HG03565 (cell line): ENCODE measurements at regions not wholly inside any gene's neighbourhood (a gene's known extent, or its start where the extent isn't known, plus 50 kb on each side); places are given as distances from the start of the nearest gene placed in this dataset.
"Not testable (repeated sequence)": the region's sequence is repeated elsewhere in the genome, so short reads cannot be mapped to it uniquely, and the experiment has no call there.

Source experiments
- ATAC-seq: cut with Tn5 transposase; IDR thresholded peaks from one replicate; pipeline ENCODE4 v1.9.1; 2021; ENCODE audit warnings: mild to moderate bottlenecking, moderate library complexity; ENCODE audit not compliant: unreplicated experiment

DNA sequence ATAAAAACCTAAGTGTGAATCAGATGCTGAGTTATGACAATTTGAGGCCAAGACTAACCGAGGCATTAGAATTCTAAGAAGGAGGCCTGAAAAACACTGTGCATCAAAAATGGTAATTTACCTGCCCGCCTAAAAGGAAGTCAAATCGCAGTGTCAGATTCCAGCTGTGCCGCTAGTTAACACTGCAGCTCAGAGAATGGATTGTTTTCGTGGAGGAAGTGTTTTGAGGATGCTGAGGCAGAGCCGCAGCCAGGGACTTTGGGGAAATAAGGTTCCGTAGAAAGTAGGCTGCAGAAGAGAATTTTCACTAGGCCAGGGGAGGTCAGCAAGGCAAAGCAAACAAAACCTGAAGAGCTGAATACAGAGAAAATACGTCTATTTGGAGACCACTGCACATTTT lies 226.4 kb upstream of the ISL1 start:
- ATAC-seq, result no peak

DNA sequence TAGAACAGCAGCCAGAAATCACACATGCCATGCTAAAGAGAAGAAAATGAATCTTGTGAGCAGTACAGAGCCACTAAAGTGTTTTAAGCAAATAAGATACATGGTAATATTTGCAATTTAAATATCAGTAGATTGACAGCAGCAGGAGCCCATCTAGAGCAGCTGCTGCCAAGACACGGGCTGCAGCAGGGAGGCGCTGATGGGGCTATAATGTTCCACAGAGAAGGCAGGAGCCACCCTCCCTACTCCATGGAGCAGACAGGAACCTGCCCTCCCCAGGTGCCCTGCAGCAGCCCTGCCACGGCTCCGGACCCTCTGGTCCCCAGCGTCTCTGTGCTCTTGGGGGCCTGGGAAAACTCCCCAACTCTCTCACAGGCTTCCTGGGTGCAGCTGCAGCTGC lies 224.1 kb upstream of the ISL1 start:
- ATAC-seq, result no peak

DNA sequence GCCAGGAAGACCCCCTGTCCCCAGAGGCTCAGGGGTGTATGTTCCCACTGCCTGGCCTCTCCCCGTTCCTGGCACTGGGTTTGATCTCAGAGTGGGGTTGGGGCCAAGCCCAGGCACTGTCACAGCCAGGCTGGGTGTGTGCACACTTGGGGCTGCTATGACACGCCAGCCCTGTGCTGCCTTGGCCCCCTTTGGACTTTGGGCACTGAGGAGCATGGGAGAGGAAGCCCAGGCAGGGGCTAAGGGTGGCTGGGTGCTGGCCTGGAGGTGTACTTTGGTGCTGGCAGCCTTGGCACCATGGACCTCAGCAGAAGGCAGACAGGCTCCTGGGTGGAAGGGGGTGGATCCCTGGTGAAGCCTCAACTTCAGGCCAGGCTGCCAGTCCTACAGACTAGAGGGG lies 223.6 kb upstream of the ISL1 start:
- no peak for ATAC-seq

- ATAC-seq, result no peak
These were observed 221.0 kb upstream of the ISL1 start for GRCh38 chr5:51162245-51162644.

DNA sequence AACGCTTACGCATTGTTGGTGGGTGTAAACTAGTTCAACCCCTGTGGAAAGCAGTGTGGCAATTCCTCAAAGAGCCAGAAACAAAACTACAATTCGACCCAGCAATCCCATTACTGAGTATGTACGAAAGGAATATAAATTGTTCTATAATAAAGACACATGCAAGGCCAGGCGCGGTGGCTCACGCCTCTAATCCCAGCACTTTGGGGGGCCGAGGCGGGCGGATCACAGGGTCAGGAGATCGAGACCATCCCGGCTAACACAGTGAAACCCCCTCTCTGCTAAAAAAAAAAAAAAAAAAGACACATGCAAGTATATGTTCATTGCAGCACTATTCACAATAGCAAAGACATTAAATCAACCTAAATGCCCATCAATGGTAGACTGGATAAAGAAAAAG lies 217.6 kb upstream of the ISL1 start:
- not testable (repeated sequence) for ATAC-seq

DNA sequence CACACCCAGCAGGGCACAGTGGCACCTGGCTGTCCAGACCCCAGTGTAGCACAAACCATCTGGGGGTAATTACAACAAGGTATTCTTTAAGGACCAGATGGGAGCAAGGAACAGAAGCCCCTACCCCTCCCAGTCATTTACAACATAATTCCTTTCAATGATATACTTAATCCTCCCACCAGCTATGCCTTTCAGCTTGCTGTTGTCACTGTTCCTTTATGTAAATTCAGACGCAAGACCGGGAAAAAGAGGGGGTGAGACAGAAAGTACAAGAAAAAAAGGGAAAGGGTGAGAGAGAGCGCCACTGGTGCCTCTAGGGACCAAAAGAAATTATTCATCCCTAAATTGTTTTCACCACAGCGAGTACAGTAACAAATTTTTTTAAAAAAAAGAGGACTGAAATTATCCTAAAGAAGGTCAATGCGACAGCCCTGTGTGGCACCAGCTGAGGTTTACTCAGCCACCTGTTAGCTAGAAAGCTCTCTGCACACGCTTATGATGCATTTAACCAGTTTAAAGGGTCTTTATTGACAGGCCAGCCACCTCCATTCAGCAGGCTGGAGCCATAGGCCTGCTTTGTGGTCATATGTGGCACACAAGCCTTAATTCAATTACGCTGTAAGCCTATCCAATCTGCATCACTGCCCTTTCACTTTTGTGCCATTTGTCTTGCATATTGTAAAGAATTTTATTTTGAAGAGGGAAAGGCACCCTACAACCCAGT lies 210.2 kb upstream of the ISL1 start:
- ATAC-seq, result no peak

DNA sequence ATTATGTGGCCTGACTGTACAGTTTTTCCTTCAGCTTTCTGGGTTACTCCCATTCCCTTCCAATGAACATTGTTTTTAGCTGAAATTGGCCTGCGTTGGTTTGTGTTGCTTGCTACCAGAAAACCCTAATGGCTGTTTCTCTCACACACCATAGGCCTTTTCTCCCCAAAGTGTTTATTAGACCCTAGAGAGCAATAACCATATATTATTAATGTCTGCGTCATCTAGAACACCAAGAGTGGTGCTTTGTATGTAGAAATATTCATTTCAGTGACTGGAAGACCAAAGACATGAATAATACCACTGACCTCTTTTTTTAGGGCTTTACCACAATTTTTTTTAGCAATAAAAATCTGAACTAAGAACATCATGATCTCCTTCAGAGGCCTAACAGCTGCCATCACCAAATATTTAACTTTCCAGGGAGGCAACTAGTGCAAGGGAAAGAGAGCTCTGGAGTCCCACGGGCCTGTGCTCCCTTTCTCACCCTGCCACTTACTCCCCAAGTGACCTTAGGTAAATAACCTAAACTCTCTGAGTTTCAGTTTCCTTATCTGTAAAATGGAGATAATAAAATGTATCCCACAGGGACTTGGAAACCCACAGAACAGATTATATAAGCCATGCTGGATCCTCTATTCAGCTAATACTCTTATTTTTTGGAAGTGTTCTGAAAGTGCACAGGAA lies 201.9 kb upstream of the ISL1 start:
- ATAC-seq, result no peak

- no peak for ATAC-seq
These were observed 197.4 kb upstream of the ISL1 start for GRCh38 chr5:51185850-51186329.

- no peak for ATAC-seq
These were observed 195.2 kb upstream of the ISL1 start for GRCh38 chr5:51188001-51188591.

DNA sequence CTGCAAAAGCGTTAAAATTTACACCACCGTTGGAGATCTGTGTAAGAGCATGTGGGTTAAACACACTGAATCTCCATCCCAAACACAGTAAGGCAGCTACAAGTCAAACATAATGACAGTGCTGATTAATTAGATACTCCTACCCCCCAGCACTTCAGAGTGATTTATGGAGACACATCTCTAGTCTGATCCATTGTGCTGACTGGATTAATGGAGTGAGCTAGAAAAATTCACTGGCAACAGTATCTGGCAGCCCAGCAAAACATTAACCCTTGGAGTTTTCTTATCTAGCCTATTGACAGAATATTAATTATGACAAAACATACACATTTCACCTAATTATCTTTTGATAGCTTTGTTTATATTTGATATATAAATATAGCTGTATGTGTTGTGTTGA lies 188.6 kb upstream of the ISL1 start:
- ATAC-seq, result no peak

GRCh38 chr5:51201024-51201423 lies 182.2 kb upstream of the ISL1 start:
- ATAC-seq, result no peak

DNA sequence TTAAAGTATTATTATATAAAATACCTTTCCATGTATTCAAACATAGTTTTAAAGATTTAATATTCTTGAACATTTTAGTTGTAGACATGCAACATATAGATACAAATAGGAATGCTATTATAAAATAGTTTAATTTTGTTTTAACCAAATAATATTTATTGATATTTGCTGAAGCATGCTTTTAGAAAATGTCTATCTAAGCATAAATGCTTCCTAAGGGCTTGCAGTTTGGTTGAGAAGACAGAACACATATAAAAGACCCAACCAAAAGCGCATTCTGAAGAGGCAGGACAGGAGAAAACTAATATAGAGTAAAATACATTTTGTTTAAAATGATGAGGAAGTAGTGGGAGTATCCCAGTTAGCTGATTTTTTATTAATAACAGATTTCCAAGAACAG lies 181.5 kb upstream of the ISL1 start:
- no peak for ATAC-seq

GRCh38 chr5:51202161-51202560 lies 181.1 kb upstream of the ISL1 start:
- ATAC-seq, result no peak

GRCh38 chr5:51203598-51203997 lies 179.7 kb upstream of the ISL1 start:
- peak; percentile 85 for ATAC-seq

GRCh38 chr5:51208296-51208695 lies 175.0 kb upstream of the ISL1 start:
- no peak for ATAC-seq

DNA sequence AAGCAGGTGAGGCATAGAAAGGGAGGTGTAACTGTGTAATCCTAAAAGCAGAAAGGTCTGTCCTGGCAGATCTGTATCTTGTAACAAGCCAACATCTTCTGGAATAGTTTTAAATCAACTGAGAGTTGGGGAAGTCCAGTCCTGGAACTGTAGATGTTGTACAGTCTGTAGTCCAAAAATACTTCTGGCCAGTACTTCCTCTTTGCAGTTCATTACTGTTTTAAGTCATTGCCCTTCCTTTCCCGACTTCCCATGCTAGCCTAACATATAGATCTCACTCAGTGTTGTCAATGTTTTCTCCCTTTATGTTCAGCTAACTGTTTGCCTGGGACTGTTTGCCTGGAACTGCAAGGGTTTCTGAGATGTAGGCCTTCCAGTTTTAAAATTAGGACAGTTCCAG lies 168.5 kb upstream of the ISL1 start:
- no peak for ATAC-seq

DNA sequence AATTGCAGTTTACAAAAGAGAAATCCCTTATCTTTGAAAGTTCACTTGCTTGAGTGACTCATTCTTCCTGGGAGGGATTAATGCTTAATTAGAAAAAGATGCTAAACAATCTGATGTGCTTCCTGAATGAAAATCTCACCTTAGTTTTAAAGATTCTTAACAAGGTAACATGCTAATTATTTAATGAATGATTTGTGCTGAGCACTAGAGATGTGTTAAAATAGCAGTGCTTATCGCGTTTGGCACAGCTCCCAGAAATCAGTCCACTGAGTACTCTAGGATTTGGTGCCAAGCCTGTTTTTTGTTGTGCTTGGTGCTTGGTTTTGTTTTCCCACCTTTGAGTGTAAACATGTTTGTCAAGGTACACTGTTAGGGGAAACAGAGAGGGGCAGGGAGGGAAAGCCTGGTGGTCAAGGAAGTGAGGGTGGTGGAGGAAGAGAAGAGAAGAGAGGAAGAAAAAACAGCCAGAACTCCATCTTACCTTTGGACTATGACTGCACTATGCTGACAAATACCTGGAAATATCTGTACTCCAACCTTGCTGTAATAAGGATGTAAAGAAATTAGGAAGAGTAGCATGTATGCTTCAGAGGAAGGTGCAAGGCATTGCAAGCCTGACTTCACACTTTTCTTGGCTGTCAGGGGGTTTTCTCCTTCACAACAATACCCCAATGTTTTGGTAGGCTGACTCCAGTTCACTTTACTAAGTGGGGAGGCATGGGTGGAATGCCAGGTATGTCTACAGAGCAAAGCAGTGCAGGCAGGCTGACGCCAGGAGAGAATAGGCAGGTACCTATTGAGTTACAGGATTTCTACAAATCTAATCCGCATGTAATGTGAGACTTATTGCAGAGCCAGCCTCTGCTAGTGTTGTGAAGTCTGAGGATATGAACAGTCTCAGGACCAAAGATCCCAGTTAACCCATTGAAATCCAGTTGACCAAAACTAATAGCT lies 157.2 kb upstream of the ISL1 start:
- ATAC-seq, result no peak

- no peak for ATAC-seq
These were observed 155.2 kb upstream of the ISL1 start for GRCh38 chr5:51227963-51228470.

DNA sequence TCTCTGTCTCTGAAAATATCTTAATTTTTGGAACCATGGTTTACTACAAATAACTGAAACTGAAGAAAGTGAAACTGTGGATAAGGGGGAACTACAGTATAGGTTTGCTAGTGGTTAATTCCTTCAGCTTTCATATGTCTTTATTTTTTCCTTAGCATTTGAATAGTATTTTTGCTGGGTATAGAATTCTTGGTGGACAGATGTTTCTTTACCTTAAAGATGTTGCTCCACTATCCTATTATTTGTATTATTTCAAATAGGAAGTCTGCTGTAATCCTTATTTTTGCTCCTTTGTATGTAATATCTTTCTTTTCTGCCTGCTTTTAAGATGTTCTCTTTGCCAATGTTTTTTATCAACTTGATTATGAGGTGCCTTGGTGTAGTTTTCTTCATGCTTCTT lies 152.9 kb upstream of the ISL1 start:
- ATAC-seq, result no peak

GRCh38 chr5:51242456-51242855 lies 140.8 kb upstream of the ISL1 start:
- no peak for ATAC-seq

GRCh38 chr5:51250957-51251356 lies 132.3 kb upstream of the ISL1 start:
- not testable (repeated sequence) for ATAC-seq
